Skeletal muscle tissue (tissue), 3 donors: ENCODE measurements at regions not wholly inside any gene's neighbourhood (a gene's known extent, or its start where the extent isn't known, plus 50 kb on each side); places are given as distances from the start of the nearest gene placed in this dataset.

Experiments
- H3K27ac ChIP-seq: one replicate; pipeline ENCODE4 v1.7.0; 2013; ENCODE audit warnings: mild to moderate bottlenecking, low read depth, low read length, inconsistent platforms
- H3K27me3 ChIP-seq, 3 donors: one replicate each; pipeline ENCODE4 v1.7.0; 2013; ENCODE audit warnings: low read length in 3 of 3; ENCODE audit not compliant: control insufficient read depth in 3 of 3, insufficient read depth in 3 of 3
- H3K36me3 ChIP-seq, 3 donors: one replicate each; pipeline ENCODE4 v1.7.0; 2013; ENCODE audit warnings: low read length in 3 of 3; ENCODE audit not compliant: control insufficient read depth in 3 of 3, insufficient read depth in 3 of 3
- H3K4me1 ChIP-seq, 3 donors: one replicate each; pipeline ENCODE4 v1.7.0; 2013; ENCODE audit warnings: low read length in 3 of 3, mild to moderate bottlenecking in 3 of 3; ENCODE audit not compliant: control insufficient read depth in 3 of 3, insufficient read depth in 3 of 3
- H3K4me3 ChIP-seq, 3 donors: one replicate each; pipeline ENCODE4 v1.7.0; 2013; ENCODE audit warnings: low read length in 3 of 3
- H3K9ac ChIP-seq, 3 donors: one replicate each; pipeline ENCODE4 v1.7.0; 2013; ENCODE audit warnings: low read length in 3 of 3, mild to moderate bottlenecking in 3 of 3, moderate library complexity in 2 of 3, low read depth in 1 of 3
- H3K9me3 ChIP-seq, 3 donors: one replicate each; pipeline ENCODE4 v1.7.0; 2013; ENCODE audit warnings: low read length in 3 of 3; ENCODE audit not compliant: control insufficient read depth in 3 of 3
- donor health status: Osteomylitis.

DNA sequence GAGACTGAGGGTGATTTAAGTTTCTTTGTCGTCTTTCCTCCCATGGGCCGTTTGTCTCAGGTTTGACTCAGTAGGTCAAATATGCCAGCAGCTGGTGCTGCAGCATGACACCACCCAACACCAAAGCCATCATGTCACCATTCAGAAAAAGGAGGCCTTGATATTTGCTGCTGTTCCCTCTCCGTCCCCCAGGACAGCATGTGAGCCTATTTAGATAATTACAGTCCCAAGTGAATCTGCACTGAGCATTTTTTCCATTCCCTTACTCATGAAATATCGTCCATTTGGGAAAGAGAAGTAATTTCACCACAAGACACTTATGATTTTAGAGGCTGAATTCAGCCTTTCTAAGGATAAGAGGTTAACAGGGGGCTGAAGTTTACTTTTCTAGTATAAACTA, 62.2 kb upstream of the ADORA2B start:
- peaks cover 0 to 4% (median 0%) of the 10 kb centered on the region in 3 donors for H3K4me1 ChIP-seq
- H3K27me3 ChIP-seq = peaks cover 0 to 2% (median 0%) of the 10 kb centered on the region in 3 donors
- H3K9ac ChIP-seq = no peak overlapping the region
- H3K27ac ChIP-seq = no peak overlapping the region
- no peak overlapping the region for H3K4me3 ChIP-seq
- H3K9me3 ChIP-seq = no peaks in the 10 kb centered on the region
- no peaks in the 10 kb centered on the region for H3K36me3 ChIP-seq

DNA sequence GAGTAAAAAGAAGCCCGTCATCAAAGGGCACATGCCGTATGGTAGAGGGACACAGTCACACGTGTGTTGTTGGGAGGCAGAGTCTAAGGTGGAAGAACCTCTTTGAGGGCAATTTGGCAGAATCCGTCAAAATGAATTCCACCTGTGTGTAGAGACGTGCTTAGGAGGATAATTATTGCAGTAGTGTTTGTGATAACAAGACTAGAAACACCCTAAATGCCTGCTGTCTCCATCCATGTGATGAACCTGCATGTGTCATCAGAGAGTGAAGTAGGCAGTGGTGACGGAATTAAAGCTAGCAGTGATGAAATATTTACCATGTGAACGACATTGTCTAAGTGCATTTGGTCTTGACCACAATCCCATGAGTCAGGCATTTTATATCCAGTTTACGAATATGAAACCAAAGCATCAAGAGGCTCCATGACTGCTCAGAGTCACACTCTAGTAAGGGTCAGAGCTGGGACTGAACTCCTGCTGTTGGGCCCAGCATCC, 61.3 kb upstream of the ADORA2B start:
- Histone ChIP-seq H3K4me1 (peaks cover 0 to 4% (median 0%) of the 10 kb centered on the region in 3 donors), H3K27me3 (peaks cover 0 to 2% (median 0%) of the 10 kb centered on the region in 3 donors), H3K27ac (no peak overlapping the region), H3K9ac (no peak overlapping the region), H3K36me3 (no peaks in the 10 kb centered on the region), H3K9me3 (no peaks in the 10 kb centered on the region), H3K4me3 (no peak overlapping the region)

DNA sequence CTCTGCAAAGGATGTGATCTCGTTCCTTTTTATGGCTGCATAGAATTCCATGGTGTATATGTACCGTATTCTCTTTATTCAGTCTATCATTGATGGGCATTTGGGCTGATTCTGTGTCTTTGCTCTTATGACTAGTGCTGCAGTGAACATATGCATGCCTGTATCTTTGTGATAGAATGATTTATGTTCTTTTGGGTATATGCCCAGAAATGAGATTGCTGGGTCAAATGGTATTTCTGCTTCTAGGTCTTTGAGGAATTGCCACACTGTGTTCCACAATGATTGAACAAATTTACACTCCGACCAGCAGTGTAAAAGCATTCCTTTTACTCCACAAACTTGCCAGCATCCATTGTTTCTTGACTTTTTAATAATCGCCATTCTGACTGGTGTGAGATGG, 60.2 kb upstream of the ADORA2B start:
- Histone ChIP-seq H3K4me3 (no peak overlapping the region), H3K4me1 (peaks cover 0 to 4% (median 0%) of the 10 kb centered on the region in 3 donors), H3K36me3 (no peaks in the 10 kb centered on the region), H3K9ac (no peak overlapping the region), H3K9me3 (no peaks in the 10 kb centered on the region), H3K27ac (no peak overlapping the region), H3K27me3 (peaks cover 0 to 2% (median 0%) of the 10 kb centered on the region in 3 donors)

DNA sequence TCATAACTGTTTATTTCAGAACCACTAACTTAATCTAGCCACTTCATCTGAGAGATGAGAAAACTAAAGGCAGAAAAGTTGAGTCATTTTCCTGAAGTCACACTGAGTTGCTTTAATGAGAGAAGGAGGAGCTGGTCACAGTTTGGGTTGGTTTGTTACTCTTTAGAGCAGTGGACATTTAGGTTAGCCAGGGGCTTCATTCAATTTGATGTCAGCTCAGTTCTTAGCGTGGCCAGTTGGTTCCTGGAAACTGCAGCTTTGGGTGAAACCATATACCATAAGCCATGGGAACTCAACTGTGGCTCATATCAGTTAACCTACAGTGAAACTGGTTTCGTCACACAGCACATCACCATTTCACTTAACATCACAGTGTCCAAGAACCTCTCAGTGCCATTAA, 59.2 kb upstream of the ADORA2B start:
- no peak overlapping the region for H3K4me3 ChIP-seq
- H3K36me3 ChIP-seq = no peaks in the 10 kb centered on the region
- no peaks in the 10 kb centered on the region for H3K9me3 ChIP-seq
- H3K27me3 ChIP-seq = peaks cover 0 to 2% (median 0%) of the 10 kb centered on the region in 3 donors
- peaks cover 0 to 4% (median 0%) of the 10 kb centered on the region in 3 donors for H3K4me1 ChIP-seq
- H3K27ac ChIP-seq = no peak overlapping the region
- no peak overlapping the region for H3K9ac ChIP-seq

DNA sequence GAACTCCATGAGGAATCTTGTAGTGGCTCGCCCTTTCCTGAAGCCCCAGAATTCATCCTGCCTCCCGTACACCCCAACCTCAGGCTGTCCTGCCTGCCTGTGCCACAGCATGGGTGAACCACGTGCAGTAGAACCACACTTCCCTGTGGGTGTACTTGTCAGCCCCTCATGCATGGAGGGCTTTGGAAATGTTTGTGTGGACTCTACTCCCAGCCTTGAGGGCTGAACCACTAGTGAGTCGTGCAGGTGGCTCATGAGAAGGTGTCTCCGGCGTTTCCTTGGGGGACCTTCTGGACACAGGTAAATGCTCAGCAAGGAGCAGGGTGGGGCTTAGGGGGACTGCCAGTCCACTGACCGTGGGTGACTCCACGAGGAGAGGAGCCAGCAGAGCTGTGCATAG, 58.7 kb upstream of the ADORA2B start:
- Histone ChIP-seq H3K9me3 (no peaks in the 10 kb centered on the region), H3K4me3 (no peak overlapping the region), H3K27ac (no peak overlapping the region), H3K4me1 (peaks cover 0 to 4% (median 0%) of the 10 kb centered on the region in 3 donors), H3K36me3 (no peaks in the 10 kb centered on the region), H3K9ac (no peak overlapping the region), H3K27me3 (peaks cover 0 to 2% (median 0%) of the 10 kb centered on the region in 3 donors)

DNA sequence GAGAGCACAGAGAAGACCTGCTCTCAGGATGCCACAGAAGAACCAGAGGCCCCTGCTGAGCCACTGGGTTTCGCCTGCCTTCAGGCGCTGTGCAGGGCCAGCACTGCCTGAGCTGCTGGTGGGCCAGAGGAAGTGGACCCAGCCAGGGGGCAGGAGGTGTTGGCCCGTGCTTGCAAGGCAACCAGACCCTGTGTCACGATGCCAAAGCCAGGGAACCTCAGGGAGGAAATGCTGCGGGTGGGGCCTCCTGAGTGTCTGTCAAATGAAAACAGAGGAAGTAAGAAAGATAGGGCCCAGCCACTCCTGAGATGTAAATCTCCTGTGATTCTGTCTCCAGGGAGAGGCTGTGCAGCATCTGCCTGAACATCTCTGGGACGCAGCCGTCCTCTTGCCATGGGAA, 58.1 kb upstream of the ADORA2B start:
- Histone ChIP-seq H3K27ac (no peak overlapping the region), H3K4me3 (no peak overlapping the region)

DNA sequence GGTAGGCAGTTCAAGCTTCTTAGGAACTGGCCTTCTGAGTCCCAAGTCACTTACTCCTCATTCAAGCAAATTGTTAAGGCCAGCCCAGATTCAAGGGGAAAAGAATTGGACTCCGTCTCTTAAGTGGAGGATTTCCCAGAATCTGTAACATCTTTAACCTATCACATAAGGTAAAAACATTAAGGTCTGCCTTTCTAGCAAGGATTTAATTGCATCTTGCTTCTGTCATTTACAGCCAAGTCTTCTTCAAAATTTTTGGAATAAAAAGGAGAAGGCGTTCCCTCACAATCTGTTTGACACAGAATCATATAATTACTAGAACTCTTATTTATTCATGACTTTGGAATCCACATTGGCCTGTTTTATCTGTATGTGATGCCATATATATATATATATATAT, 56.5 kb upstream of the ADORA2B start:
- Histone ChIP-seq H3K9me3 (no peaks in the 10 kb centered on the region), H3K27me3 (peaks cover 0 to 2% (median 0%) of the 10 kb centered on the region in 3 donors), H3K4me1 (peaks cover 0 to 2% (median 0%) of the 10 kb centered on the region in 3 donors)

More for the DNA sequence above, 58.1 kb upstream of the ADORA2B start:
- Histone ChIP-seq H3K4me1 (peaks cover 0 to 4% (median 0%) of the 10 kb centered on the region in 3 donors), H3K36me3 (no peaks in the 10 kb centered on the region), H3K27me3 (peaks cover 0 to 2% (median 0%) of the 10 kb centered on the region in 3 donors), H3K9ac (no peak overlapping the region), H3K9me3 (no peaks in the 10 kb centered on the region)

DNA sequence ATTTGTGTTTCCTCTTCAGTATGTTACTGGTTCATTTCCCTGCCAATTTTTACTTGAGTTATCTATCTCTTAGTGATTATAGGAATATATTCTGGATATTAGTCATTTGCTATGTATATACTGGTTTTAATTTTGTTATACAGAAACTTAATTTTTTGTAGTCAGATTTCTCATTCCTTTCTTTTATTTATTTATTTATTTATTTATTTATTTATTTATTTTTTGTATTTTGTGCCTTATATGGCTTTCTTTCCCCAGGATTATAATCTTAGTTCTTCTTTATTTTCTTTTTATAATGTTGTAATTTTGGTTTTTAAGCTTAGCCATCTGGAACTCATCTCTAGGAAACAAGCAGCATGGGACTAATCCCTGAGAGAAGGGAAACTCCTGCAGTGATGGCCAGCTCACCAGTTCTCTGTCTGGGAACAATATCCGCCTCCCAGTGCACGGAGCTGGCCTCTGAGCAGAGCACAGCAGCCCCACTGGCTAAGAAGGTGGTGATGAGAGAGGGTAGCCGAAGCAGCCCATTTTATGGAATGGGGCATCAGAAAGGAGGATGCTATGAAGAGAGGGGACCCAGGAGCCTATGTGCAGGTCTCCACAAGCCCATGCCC, 54.5 kb upstream of the ADORA2B start:
- no peaks in the 10 kb centered on the region for H3K9me3 ChIP-seq
- H3K27ac ChIP-seq = no peak overlapping the region
- no peak overlapping the region for H3K4me3 ChIP-seq
- peaks cover 0 to 2% (median 0%) of the 10 kb centered on the region in 3 donors for H3K4me1 ChIP-seq
- H3K9ac ChIP-seq = no peak overlapping the region
- H3K27me3 ChIP-seq = no peaks in the 10 kb centered on the region
- no peaks in the 10 kb centered on the region for H3K36me3 ChIP-seq

More for the DNA sequence above, 56.5 kb upstream of the ADORA2B start:
- Histone ChIP-seq H3K9ac (no peak overlapping the region), H3K27ac (no peak overlapping the region), H3K4me3 (no peak overlapping the region), H3K36me3 (no peaks in the 10 kb centered on the region)

DNA sequence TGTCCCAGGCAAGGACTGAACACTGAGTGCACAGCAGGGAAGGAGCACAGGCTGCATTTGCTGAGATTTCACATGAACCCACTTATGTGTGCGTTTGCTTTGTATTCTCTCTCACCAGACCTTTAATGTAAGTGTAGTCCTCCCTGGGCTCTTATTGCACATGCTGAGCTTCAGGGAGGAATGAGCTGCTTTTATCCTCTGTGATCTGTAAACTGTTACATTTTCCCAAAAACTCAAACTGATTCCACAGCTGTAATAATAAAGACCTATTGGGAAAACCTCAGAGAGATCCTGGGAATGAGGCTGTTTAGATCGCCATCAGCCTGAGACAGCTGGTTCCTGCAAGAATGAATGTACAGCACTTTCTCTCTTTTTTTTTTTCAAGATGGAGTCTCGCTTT, 53.6 kb upstream of the ADORA2B start:
- Histone ChIP-seq H3K27ac (no peak overlapping the region), H3K4me1 (peaks cover 0 to 2% (median 0%) of the 10 kb centered on the region in 3 donors), H3K36me3 (no peaks in the 10 kb centered on the region), H3K4me3 (no peak overlapping the region), H3K27me3 (no peaks in the 10 kb centered on the region), H3K9ac (no peak overlapping the region), H3K9me3 (no peaks in the 10 kb centered on the region)

DNA sequence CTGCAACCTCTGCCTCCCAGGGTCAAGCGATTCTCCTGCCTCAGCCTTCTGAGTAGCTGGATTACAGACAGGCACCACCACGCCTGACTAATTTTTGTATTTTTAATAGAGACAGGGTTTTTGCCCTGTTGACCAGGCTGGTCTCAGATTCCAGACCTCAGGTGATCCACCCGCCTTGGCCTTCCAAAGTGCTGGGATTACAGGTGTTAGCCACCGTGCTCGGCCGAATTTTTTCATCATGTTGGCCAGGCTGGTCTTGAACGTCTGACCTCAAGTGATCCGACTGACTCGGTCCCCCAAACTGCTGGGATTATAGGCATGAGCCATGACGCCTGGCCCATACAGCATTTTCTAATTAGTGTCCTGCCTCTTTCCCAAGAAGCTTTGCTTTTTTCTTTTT, 52.7 kb upstream of the ADORA2B start:
- Histone ChIP-seq H3K9me3 (no peaks in the 10 kb centered on the region), H3K36me3 (no peaks in the 10 kb centered on the region), H3K9ac (no peak overlapping the region), H3K27ac (no peak overlapping the region), H3K4me1 (peaks cover 0 to 2% (median 0%) of the 10 kb centered on the region in 3 donors), H3K27me3 (no peaks in the 10 kb centered on the region), H3K4me3 (no peak overlapping the region)
